GM18511 (cell line): ENCODE measurements at regions not wholly inside any gene's neighbourhood (a gene's known extent, or its start where the extent isn't known, plus 50 kb on each side); places are given as distances from the start of the nearest gene placed in this dataset.

ENCODE experiments used
- ATAC-seq: cut with Tn5 transposase; IDR thresholded peaks from one replicate; pipeline ENCODE4 v1.9.1; 2021; ENCODE audit warnings: mild to moderate bottlenecking, moderate library complexity; ENCODE audit not compliant: unreplicated experiment

DNA sequence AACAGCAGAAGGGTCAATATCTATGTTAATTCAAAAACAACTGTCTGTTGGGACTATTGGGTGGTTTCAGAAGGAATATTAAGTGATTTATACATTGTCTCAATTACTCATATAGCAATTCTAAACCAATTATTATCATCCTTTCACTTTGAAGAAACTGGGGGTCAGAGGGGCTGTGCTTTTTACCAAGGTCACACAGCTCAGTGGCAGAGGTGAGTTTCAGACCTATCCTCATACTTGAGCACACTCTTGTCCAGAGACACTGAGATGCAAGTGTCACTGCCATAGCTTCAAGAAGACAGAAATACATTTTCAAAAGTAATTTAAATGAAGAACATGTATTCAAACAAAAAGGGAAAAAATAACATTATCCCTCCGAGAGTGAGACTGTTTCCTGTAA, 195.3 kb downstream of the ARL4A start:
- no peak for ATAC-seq

DNA sequence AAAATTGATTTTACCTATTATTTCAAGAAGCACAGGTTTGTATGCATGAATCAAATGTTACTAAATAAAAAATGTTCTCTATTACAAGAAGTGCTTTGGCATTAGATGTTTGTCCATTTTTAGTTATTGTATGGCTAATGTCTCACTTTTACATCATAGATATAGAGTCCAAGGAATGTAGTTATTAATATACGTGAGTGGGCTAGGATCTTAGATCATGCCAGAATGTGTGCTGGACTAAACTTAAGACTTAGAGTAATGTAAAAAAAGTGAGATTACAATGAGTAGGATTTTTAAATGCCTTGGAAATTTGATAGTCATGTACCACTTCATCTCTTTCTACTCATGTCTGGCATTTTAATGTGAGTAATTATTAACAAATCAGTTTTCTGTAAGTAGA, 196.6 kb downstream of the ARL4A start:
- no peak for ATAC-seq

GRCh38 chr7:12884856-12885440, 197.5 kb downstream of the ARL4A start:
- no peak for ATAC-seq

GRCh38 chr7:12888717-12889116, 201.3 kb downstream of the ARL4A start:
- no peak for ATAC-seq

- no peak for ATAC-seq
Observed at GRCh38 chr7:12889391-12889790, 202.0 kb downstream of the ARL4A start.

GRCh38 chr7:12890586-12890985, 203.2 kb downstream of the ARL4A start:
- no peak for ATAC-seq

- ATAC-seq: no peak
Observed at GRCh38 chr7:12893292-12893691, 205.9 kb downstream of the ARL4A start.

DNA sequence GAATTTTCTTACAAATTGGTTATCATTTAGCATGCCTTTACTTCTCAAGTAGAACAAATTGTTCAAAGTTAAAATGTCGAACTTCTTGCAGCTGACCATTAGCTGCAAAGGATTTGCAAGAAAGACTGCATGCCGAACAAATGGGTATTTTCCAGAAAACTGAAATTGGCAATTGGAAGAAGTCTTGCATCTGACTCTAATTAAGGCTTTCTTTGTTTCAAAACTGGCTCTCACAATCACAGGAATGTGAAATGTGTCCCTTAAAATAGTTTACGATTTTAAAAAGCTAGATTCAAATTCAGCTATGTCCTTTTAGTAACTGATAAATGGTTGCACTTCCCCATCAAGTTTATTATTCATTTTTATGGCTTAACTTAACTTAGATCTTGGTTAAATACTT, 207.9 kb downstream of the ARL4A start:
- ATAC-seq: no peak

DNA sequence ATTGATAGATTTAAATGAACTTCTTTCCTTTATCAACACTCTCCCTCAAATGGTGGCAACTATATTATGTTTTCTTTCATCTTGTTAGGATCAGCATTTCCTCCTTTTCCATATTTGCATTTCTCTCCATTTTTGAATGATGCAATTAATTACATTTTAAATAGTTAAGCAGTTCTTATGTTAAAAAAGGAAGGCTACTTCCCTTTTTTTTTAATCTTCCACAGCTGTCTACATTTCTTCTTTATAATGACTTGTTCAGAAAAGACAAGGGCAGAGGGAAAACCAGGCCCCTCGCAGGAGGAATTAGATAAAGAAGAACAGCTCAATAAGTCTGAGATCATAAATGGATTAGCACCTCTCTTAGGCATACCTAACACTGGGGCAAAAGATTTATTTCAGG, 208.9 kb downstream of the ARL4A start:
- ATAC-seq: no peak

- no peak for ATAC-seq
Observed at GRCh38 chr7:12898004-12898403, 210.6 kb downstream of the ARL4A start.

DNA sequence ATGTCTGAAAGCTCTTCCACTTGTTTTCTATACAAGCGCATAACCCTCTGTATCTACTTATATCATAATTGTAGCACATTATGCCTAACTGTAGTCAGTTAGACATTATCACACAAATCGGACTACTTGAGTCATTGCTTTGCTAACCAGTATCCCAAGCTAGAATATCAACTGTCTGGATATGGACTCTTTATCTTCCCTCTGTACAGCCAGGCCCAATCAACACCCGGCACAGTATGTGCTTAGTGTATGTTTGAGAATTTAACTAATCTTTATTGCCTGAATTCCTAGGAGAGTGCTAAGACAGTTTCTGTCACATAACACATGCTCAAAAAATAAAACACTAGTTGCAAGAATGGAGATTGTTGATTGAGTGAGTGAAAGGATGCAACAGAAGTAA, 211.2 kb downstream of the ARL4A start:
- ATAC-seq: no peak

- ATAC-seq: no peak
Observed at GRCh38 chr7:12905671-12906070, 218.2 kb downstream of the ARL4A start.

- ATAC-seq: no peak
Observed at GRCh38 chr7:12907774-12908173, 220.3 kb downstream of the ARL4A start.

DNA sequence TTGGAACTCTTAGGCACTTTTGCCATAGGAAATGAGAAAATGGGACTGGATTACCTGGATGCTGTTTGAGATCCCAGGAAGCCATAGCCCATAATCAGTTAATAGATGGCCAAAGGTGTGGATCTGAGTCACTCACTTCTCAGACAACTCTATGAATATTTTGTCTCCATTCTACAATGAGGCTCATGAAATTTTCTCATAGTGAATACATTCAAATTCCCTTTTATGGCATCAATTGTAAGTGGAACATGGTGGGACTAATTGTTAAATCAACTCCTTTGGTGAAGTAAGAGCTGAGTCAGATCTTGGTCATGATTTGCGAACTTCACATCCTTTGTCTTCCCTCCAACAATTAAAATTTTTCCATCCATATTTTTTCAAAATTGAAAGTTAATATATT, 222.1 kb downstream of the ARL4A start:
- no peak for ATAC-seq

- no peak for ATAC-seq
Observed at GRCh38 chr7:12911053-12911452, 223.6 kb downstream of the ARL4A start.

- no peak for ATAC-seq
Observed at GRCh38 chr7:12913002-12913401, 225.6 kb downstream of the ARL4A start.

- ATAC-seq: no peak
Observed at GRCh38 chr7:12917801-12918200, 230.4 kb downstream of the ARL4A start.

DNA sequence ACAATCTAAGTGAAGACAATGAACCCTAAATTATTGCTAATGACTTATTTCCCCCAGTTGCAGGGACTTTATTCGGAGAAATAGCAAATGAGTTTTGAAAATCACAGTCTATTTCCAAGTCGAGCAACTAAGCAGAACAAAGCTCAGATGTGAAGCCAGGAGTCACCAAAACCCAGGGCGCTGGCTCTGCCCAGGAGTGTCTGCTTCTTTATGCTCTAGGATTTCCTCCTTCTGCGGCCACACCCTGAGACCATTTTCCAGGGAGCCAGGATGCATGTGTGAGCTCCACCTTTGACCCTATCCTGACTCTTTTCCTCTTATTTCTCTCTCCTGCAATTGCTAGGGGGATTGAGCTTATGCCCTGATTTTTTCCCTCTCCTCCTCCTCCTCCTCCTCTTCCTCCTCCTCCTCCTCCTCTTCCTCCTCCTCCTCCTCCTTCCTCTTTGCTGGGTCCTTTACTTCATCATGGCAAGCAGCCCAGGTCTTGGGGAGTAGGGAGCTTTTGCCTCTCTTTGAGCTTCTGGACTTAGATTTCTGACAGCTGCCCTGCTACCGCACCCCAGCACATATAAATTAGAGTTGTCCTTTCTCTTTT, 234.4 kb downstream of the ARL4A start:
- no peak for ATAC-seq

- no peak for ATAC-seq
Observed at GRCh38 chr7:12923971-12924370, 236.5 kb downstream of the ARL4A start.

- ATAC-seq: no peak
Observed at GRCh38 chr7:12926206-12926605, 238.8 kb downstream of the ARL4A start.

DNA sequence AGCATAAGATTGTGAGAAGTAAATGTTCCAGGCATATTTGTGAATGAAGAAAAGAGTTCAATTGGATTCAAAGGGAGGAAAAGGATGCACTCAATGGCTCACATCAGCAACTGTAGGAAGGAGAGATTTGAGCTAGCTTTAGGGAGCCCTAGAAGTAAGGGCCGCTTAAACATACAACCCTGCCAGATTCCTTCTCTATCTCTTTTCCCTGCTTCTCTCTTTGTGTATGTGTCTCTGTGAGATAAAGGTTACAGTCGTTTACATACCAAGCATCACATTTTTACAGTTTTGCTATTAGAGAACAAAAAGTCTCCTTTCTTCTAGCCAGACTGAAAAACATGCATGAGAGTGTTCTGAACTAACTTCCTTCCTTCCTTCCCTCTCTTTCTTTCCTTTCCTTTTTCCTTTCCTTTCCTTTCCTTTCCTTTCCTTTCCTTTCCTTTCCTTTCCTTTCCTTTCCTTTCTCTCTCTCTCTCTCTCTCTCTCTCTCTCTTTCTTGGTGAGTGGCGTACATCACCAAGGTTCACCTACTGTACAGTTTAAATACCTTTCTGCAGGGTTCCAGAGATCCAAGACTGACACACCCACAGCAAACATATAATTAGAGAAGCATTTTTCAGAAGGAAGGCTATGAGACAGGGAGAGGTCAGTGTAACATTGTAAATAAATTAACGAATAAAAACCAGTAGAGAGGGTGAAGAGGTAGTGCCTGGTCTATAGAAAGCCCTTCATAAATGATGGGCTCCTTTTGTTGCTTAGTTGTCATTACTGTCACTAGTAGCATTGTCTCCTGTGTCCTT, 240.4 kb downstream of the ARL4A start:
- no peak for ATAC-seq

- peak; percentile 74 for ATAC-seq
Observed at GRCh38 chr7:12929476-12930140, 242.2 kb downstream of the ARL4A start.
